ENCODE measurements at regions not wholly inside any gene's neighbourhood (a gene's known extent, or its start where the extent isn't known, plus 50 kb on each side); places are given as distances from the start of the nearest gene placed in this dataset.

DNA sequence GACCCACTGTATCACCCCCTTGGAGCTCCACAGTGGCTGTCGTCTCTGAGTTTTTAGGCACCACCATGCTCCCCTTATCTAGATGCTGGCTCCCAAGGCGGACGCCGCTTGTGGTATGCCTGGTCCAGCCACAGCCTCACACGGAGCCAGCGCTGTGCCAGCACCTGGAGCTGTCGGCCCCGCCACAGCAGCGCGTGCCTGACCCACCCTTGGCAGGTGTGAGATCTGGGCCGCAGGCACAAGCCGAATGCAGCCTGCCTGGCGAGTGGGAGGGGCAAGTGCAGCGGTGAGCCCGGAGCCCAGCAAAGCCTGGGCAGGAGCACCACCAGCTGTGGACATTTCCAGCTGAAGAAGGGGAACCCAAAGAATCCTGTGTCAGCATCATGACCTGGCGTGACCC lies 91.9 kb upstream of the BACE2 start:
- DNase-seq (ENCODE audit: low spot score) = no peak

DNA sequence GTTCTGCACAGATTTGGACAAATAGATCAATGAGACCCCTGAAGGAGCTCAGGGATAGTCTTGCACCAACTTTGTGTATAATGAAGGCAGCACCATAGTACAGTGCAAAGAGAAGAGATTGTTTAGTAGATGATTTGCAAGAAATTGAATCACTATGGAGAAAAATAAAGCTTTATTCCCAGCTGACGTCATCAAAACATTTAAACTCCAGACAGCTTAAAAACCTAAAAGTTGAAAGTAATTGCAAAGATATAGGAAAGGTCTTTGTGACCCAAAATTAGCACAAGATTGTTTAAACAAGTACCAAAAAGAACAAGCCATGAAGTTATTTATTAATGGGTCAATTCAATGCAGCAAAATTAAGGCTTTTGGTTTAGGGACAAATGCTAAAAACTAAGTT lies 88.8 kb upstream of the BACE2 start:
- DNase-seq (ENCODE audit: low spot score) = no peak

DNA sequence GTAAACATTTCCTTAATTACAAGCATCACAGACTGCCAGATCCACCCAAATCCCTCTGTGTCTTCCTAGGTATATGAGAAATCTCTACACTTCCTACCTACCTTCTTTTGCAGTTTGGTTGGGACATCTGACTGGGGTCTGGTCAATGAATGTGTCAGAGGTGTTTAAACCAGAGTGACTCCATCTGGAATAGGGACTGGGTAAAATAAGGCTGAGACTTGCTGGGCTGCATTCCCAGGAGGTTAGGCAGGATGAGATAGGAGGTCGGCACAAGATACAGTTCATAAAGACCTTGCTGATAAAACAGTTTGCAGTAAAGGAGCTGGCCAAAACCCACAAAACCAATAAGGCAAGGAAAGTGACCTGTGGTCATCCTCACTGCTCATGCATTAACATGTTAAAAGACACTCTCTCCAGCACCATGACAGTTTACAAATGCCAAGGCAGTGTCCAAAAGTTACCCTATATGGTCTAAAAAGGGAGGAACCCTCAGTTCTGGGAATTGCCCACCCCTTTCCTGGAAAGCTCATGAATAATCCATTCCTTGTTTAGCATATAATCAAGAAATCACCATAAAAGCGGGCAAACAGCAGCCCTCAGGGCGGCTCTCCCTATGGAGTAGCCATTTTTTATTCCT lies 87.4 kb upstream of the BACE2 start:
- DNase-seq (ENCODE audit: low spot score) = no peak

DNA sequence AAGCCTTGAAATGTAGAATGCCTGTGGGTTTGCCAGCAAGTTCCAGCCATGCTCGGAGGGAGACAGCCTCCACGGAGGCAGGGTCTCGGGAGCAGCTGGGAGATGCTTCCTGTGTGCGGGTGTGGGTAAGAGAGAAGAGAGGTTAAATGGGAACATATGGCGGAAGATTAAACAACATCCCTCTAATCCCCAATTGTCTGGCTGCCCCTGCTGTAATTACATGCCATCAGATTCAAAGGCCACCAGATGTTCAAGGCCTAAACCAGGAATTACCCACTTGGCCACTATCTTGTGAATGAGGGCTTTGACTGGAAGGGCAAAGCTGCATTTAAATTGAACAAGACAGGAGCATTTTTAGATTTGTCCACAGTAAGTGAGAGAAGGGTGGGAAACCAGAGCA lies 81.4 kb upstream of the BACE2 start:
- no peak for DNase-seq (ENCODE audit: low spot score)

DNA sequence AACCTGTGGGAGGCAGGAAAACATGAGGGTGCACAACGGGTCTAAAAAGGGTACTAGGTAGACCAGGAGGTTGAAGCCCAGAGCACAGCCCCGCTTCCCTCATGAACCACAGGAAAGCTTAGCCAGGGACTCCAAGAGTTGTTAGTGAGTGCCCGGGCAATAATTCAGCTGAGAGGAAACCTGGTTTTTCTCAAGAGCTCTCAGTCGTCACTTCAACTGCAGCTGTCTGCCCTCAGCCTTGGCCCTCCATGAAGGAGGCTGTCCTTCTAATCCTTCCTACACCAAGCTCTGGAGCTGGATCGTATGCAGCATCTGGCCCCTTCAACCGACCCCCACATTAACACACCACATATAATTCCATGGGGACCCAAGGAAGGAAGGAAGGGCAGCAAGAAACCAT lies 77.0 kb upstream of the BACE2 start:
- DNase-seq (ENCODE audit: low spot score) = no peak

DNA sequence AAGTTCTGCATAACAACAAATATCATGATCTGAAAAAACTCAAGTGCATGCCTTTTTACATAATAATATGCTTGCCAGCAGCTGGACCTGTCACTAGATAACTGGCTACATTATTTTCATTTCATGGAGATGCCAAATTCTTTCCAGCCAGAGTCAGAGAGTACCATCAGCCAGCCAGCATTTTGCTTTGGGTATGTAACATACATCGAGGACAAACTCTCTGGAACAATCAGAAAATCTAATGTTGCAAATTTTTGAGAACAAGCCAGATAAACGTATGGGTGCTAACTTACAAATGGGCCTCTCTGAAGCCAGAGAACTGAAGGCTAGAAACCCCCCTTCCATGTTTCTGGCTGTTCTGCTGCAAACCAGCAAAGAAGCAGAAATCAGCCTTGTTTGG lies 76.3 kb upstream of the BACE2 start:
- no peak for DNase-seq (ENCODE audit: low spot score)

DNA sequence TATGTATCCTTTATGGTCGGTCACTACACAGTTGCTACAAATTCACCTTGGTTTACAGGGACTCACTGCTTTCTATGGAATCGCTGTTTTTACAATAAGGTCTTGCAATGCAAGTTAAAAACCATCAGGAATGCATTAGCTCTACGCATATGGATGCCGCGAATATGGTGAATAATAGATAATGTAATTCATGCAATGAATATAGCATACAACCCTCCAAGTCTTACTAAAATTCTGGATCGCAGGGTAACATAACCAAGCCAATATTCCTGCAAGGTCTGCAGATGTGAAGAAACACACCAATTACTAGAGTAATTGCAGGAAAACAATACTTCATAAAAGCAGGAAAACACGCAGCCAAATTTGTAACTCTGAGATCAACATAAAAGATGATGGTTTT lies 75.6 kb upstream of the BACE2 start:
- DNase-seq (ENCODE audit: low spot score) = no peak

DNA sequence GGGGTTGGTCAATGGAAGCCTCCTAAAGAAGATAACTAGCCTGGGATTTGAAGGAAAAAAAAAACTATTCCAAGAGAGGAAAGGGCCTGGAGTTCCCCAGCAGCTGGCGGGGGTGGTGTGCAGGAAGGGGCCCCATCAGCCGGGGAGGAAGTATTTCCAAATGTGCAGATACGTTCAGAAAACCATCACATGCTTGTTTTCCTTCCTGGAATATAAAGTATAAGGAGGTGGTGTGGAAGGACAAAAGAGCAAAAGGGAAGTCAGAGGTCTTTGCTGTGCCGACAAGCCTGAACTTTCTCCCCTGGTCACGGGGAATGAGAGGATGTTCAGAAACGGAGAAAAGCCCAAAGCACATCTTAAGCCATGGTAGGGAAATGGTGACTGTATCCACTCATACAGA lies 72.0 kb upstream of the BACE2 start:
- no peak for DNase-seq (ENCODE audit: low spot score)

DNA sequence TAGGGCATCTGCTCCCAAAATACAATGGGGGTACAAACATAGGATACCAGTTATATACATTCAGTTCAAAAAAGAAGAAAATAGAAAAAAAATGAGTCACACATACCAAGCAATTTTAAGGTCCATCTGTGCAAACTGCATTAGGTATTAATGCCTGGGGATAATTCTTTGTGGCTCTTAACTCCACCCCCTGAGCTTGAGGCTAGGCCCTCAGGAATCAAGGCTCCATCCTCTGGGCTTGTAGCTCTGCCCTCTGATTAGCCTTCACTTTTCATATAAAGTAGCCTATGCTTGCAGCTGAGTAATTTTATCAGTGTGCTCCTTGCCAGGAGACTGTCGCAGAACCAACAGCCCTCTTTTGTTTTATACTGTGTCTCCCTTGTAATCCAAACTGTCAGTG lies 69.9 kb upstream of the BACE2 start:
- DNase-seq (ENCODE audit: low spot score) = no peak

DNA sequence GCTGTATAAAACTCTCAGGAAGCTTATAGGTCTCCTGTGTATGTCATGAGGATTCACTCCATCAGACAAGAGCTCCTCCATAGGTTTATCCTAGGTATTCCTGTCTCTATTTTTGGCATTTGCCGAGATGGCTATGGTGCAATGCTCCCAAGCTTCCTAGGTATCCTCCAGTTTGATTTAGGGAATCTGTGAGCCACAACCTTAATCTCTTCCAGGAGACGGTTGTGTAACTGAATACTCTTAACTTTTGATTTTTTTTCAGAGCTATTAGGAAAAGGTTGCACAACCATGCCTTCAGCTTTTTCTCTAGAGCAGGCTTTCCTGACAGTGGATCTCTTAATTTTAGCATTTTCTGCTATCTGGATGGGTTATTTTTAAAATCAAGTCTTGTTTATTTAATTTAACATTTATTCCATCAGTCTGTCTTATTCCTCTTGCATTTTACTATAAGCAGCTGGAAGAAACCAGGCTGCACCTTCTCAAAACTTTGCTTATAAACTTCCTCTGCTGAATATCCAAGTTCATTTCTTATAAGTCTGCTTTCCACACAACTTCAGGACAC lies 69.4 kb upstream of the BACE2 start:
- DNase-seq (ENCODE audit: low spot score) = no peak

DNA sequence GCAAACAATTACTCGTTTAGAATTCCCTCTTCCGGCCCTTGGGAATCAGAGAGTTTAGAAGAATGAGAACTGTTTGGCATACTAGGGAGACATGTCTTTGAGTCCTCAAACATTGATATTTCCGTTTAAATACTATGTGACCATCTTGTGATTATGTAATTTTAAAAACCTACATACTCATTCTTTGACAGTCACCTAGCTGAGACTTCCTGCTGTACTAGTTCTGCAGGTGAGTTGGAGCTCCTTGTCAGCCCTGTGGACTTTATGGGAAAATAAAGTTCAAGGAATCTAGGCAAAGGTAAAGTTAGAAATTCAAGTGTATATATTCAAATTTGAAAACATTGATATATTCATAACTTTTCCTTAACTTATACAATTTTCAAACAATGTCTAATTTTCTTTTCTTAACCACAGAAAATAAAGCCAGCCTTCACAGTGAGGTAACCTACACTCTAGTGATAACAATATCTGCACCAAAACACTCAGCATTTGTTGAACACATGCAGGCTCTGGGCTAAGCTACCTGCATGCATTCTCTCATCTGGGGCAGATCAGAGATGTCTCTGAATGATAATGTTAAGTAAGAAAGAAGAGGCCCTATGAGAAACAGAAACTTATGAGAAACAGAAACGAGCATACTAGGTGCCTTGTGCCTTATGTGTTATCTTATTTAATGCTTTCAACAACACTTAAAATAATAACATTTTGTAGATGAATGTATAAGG lies 67.0 kb upstream of the BACE2 start:
- DNase-seq (ENCODE audit: low spot score) = no peak

DNA sequence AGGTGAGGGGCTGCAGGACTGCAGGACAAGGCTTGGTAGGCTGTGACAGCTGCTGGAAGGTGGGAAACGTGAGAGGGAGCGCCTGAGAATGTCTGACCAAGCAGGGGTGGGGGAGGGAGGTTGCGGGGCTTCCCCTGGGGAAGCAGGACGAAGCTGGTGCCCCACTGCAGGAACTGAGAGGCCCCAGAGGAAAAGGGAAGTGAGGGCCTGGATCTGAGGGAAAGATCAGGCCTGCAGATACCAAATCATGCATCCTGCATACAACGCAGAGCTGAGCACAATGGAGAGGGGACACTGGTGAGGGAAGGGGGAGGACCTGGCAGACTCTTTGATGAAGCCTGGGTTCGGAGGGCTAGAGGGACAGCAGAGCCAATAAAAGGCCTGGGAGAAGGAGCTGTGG lies 65.7 kb upstream of the BACE2 start:
- DNase-seq (ENCODE audit: low spot score) = no peak

DNA sequence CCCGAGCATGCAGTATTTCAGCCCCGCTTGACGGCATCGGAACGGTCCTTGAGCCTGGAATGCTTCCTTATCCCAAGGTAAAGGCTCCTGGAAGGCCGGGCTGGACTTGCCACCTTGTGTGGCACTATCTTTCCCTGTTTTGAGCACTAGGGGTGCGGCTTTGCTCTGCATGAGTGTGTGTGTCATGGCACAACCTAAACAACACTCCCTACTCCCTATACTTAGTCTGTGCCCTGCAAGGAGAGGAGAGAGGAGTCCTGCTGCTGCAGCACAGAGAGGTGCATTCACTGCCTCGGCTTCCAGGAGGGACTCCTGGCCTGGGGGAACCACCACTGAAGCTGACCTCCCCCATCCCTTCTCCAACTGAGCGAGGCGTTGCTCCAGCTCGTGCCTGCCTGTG lies 60.4 kb upstream of the BACE2 start:
- no peak for DNase-seq (ENCODE audit: low spot score)

DNA sequence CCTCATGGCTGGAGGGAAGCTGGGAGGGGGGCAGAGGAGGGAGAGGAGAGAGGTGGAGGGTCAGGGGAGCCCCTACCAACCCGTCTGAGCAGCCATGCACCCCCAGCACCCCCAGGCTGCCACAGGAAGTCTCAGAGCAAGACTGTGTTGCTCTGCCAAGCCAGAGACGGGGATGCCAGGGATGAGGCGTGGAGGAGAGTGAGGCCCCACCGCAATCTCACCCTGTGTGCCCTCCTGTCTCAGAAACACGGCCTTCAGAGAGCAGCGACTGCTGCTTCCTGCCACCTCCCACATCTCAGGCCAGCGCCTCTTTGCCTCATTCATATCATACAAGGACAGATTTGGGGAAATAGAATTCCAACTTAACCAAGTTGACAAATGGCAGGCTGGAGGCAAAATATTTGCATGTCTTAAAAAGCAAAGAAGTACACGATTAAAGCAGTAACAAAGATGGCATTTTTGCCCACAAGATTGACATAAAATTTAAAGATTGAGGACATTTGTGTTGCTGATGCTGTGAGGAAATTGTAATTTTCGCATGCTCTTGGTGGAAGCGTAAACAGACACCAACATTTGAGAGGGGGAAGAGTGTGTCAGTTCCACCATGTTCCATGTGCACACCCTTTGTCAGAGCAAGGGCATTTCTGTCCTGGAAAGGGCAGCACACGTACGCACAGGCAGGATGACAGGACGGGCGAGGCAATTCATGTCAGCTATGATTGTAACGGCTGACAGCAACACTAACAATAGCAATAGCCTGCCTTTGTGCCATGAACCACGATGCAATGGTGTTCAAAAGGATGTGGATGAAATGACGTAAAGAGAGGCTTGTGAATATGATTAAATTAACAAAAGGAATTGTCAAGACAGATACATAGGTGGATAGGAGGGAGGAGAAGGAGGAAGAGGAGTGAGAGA lies 59.0 kb upstream of the BACE2 start:
- no peak for DNase-seq (ENCODE audit: low spot score)

DNA sequence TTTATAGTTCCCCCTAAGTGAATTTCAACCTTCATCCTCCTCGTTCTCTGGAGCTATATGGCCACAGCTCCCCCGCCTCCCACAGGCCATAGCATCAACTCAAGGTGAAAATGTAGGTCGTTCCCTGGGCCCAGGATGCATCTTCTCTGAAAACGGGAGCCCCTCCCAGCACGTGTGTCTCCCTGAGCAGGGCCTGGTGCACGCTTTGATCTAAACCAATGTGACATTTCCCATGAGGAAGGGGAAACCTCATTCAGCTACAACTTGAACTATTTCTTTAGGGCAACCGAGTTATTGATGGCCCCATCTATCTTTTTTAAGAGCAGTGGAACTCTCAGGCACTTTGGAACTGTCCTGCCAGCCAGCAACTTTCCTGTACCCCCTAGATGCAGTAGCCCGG lies 57.8 kb upstream of the BACE2 start:
- no peak for DNase-seq (ENCODE audit: low spot score)

DNA sequence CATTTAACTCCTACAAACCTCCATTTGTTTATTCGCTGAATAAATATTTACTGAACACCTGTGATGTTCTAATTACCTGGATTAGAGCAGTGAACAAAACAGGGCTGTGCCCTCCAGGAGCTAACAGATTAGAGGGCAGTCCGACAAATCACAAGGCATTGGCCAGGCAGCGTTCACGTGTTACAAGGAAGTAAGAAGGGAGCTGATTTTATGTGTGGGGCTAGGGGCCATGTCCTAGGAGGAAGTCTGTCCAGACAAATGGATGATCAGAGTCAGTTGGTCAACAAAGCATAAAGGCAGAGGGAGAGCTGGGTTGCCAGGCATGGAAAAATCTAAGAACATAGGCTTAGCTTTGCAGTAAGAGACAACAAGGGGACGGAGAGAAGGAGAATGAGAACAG lies 57.3 kb upstream of the BACE2 start:
- no peak for DNase-seq (ENCODE audit: low spot score)

DNA sequence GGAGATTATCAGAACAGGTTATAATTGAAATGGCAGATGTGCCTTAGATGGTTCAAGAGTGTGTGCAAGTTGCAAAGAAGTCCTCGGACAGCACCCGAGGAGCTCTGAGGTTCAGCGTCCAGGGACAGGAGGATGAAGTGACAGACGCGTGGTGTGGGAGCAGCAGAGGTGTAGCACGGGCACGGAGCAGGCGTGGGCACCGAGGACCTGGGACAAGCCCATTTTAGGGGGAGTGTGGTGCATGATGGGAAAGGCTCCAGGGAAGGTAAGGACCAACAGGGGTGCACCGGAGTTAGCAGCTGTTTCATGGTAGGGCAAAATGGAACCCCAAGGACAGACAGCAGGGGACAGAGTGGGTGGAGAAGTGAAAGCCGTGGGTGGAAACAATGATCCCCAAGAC lies 56.3 kb upstream of the BACE2 start:
- DNase-seq (ENCODE audit: low spot score) = no peak

DNA sequence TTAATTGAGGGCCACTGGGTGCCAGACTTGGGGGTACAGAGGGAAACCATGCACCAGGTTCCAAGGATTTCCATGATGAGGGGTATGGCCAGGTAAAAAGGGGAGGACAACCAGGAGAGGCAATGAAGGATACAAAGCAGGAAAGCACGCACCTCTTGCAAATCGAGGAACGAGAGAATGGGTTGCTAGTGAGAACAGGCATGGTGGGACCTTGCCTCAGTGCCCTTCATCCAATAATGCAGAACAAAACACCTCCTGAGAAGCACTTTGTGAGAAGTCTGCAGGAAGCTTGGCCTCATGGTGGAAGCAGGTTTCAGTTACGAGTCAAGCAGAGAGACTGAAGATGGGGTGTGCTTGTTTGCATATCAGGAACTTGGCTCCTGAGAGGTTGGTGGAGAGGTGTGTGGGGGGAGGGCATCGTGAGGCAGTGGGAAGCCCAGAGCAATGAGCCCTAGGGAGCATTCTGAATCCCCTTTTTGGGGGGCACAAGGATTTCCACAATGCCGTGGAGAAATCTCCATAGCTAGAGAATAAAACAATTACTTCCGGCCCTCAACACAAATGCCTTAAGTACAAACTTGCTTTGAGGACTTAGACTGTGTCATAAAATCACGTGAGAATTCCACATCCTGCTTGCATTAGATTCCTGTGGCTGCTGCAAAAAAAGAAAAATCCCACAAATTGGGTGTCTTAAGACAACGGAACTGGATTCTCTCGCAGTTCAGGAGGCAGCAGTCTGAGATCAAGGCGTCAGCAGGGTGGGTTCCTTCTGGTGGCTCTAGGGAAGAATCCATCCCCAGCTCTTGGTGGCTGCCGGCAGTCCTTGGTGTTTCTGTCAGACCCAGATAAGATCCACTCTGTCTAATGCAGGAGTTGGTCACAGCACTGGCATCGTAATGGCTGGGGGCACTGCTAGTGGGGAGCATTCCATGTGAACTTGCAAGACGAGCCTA lies 54.9 kb upstream of the BACE2 start:
- DNase-seq (ENCODE audit: low spot score) = no peak

DNA sequence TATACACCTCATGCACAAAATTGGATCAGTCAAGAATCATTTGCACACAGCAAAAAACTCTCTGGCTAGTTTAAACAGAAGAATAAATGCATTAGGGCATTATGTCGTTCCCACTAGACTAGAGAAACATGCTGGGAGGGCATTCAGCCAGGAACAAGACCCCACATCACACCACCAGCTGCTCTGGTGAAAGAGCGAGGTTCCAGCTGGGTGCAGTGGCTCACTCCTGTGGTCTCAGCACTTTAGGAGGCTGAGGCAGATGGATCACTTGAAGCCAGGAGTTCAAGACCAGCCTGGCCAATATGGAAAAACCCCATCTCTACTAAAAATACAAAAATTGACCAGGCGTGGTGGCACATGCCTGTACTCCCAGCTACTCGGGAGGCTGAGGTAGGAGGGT lies 52.1 kb upstream of the BACE2 start:
- DNase-seq (ENCODE audit: low spot score) = no peak

Data from activated CD4-positive, alpha-beta T cell treated with anti-CD3 and anti-CD28 coated beads, Interleukin-2, Interleukin-4, amounts not matched to agents 100 ng/mL and 50 ng/mL, durations not matched to agents 16 hours and 8 hours (primary cell).